ENCODE measurements at regions not wholly inside any gene's neighbourhood (a gene's known extent, or its start where the extent isn't known, plus 50 kb on each side); places are given as distances from the start of the nearest gene placed in this dataset.

DNA sequence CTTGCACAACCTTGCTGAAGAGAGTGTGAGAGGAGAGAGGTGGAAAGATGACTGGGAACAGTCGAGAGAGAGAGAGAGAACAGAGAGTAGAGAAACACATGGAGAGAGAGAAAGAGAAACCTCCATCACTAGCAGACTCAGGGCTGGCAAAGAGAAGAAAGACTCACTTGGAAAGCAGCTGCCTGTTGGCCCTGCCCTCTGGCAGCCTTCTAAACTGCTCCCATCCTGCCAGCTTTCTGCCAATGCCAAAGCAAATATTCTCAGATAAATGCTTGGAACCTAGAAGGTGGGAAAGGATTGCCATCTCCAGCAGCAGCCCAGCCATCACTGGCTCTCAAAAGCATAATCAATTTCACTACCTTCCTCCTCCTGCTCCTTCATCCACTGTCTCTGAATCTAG, 107.9 kb upstream of the WSCD2 start:
- intact Hi-C loops (cut with micrococcal nuclease): no loop called here
- Histone ChIP-seq H3K9ac (ENCODE audit: insufficient read depth in 1 of 2, low read depth in 2 of 2, low read length in 2 of 2) (no peak overlapping the region), H3K27me3 (ENCODE audit: control insufficient read depth in 2 of 2, insufficient read depth in 2 of 2, low read length in 2 of 2) (peaks cover 0 to 4% of the 10 kb centered on the region in 2 experiments; a peak in 1 of 5 replicates), H3K9me3 (replicated peaks; ENCODE audit: control insufficient read depth, insufficient read depth, low read depth, low read length) (no peaks in the 10 kb centered on the region), H3K36me3 (ENCODE audit: control insufficient read depth, insufficient read depth, low read length) (no peaks in the 10 kb centered on the region), H3K4me3 (no peak overlapping the region), H3K9me1 (ENCODE audit: control insufficient read depth, insufficient read depth, low read length) (peaks cover 2% of the 10 kb centered on the region), H2AFZ (ENCODE audit: low read depth, low read length) (no peak overlapping the region), H3K27ac (ENCODE audit: extremely low read depth, low read depth, low read length) (no peak overlapping the region), H3K4me1 (replicated peaks in 1 of 2; ENCODE audit: control insufficient read depth in 2 of 2, insufficient read depth in 2 of 2, low read length in 2 of 2) (no peaks in the 10 kb centered on the region), H3K4me2 (ENCODE audit: insufficient read depth, low read length) (no peak overlapping the region), H3K79me2 (ENCODE audit: control insufficient read depth, insufficient read depth, low read length) (no peaks in the 10 kb centered on the region), H4K20me1 (replicated peaks; ENCODE audit: control insufficient read depth, insufficient read depth, low read length) (no peaks in the 10 kb centered on the region)
- POLR2A ChIA-PET: no interaction called here
- no TSS peak for BruUV-seq (replicated peaks)
- no peak for TF ChIP-seq CBFA2T3 (IDR thresholded peaks at IDR 0.05)
- TF ChIP-seq CREBBP (IDR thresholded peaks at IDR 0.05; ENCODE audit: low read depth, low read length): no peak
- TF ChIP-seq HMG20A (CRISPR knock-in tag; conservative IDR thresholded peaks at IDR 0.05): no peak
- no peak for TF ChIP-seq RBM39 (optimal IDR thresholded peaks at IDR 0.05; ENCODE audit: low read depth, low read length)
- TF ChIP-seq, protein P1, sequence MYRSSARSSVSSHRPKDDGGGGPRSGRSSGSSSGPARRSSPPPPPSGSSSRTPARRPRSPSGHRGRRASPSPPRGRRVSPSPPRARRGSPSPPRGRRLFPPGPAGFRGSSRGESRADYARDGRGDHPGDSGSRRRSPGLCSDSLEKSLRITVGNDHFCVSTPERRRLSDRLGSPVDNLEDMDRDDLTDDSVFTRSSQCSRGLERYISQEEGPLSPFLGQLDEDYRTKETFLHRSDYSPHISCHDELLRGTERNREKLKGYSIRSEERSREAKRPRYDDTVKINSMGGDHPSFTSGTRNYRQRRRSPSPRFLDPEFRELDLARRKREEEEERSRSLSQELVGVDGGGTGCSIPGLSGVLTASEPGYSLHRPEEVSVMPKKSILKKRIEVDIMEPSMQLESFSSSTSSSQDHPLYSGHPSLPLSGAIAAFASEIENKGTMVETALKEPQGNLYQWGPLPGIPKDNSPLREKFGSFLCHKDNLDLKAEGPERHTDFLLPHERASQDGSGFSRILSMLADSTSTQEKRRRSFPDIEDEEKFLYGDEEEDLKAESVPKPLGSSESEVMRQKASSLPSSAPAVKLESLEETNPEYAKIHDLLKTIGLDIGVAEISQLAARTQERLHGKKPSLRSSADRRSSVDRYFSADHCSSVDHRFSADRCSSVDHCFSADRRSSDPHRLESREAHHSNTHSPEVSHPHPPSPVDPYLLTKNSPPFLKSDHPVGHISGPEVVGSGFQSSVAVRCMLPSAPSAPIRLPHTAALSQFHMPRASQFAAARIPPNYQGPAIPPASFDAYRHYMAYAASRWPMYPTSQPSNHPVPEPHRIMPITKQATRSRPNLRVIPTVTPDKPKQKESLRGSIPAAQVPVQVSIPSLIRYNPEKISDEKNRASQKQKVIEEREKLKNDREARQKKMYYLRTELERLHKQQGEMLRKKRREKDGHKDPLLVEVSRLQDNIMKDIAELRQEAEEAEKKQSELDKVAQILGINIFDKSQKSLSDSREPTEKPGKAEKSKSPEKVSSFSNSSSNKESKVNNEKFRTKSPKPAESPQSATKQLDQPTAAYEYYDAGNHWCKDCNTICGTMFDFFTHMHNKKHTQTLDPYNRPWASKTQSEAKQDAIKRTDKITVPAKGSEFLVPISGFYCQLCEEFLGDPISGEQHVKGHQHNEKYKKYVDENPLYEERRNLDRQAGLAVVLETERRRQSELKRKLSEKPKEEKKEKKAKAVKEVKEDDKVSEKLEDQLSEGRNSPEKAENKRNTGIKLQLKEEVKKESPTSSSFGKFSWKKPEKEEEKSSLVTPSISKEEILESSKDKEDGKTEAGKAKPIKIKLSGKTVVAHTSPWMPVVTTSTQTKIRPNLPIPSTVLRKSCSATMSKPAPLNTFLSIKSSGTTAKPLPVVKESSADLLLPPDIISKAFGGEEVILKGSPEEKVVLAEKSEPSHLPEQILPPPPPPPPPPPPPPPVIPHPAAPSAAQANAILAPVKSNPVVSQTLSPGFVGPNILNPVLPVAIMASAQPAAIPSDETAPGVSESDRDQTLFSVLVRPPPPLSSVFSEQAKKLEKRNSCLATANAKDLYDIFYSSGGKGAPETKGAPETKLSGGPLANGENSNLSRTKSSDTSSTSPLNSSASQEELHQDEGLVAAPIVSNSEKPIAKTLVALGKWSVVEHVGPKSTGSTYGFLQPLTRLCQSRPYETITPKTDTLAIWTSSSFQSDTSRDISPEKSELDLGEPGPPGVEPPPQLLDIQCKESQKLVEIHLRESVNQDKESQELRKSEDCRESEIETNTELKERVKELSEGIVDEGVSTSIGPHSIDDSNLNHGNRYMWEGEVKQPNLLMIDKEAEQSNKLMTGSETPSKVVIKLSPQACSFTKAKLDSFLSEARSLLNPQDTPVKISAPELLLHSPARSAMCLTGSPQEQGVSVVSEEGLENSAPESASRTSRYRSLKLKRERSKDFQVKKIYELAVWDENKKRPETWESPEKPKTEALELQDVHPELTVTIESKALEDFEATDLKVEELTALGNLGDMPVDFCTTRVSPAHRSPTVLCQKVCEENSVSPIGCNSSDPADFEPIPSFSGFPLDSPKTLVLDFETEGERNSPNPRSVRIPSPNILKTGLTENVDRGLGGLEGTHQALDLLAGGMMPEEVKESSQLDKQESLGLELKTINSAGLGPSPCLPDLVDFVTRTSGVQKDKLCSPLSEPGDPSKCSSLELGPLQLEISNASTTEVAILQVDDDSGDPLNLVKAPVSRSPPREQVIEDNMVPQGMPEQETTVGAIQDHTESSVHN (IDR thresholded peaks at IDR 0.05; ENCODE audit: borderline replicate concordance in 1 of 2, low read depth in 1 of 2): no peak
- no peak for TF ChIP-seq MTA2 (IDR thresholded peaks at IDR 0.05; ENCODE audit: low read depth)
- no peak for TF ChIP-seq MYNN (IDR thresholded peaks at IDR 0.05)
- TF ChIP-seq MYNN (CRISPR knock-in tag; IDR thresholded peaks at IDR 0.05): no peak
- no peak for TF ChIP-seq CBX8 (IDR thresholded peaks at IDR 0.05; ENCODE audit: borderline replicate concordance, extremely low read depth, low read depth, low read length, poor library complexity, severe bottlenecking)
- TF ChIP-seq MAFG (tag; conservative IDR thresholded peaks at IDR 0.05): no peak
- TF ChIP-seq TEAD2 (tag; IDR thresholded peaks at IDR 0.05): no peak
- no peak for TF ChIP-seq ZNF695 (CRISPR knock-in tag; IDR thresholded peaks at IDR 0.05)
- no peak for TF ChIP-seq JUND (IDR thresholded peaks at IDR 0.05; ENCODE audit: borderline replicate concordance, low read depth, low read length)
- TF ChIP-seq JUND (tag; IDR thresholded peaks at IDR 0.05; ENCODE audit: borderline replicate concordance, low read depth, low read length): no peak
- TF ChIP-seq RBM22 (IDR thresholded peaks at IDR 0.05; ENCODE audit: low read depth, low read length, poor library complexity, severe bottlenecking): no peak
- TF ChIP-seq, protein P2, sequence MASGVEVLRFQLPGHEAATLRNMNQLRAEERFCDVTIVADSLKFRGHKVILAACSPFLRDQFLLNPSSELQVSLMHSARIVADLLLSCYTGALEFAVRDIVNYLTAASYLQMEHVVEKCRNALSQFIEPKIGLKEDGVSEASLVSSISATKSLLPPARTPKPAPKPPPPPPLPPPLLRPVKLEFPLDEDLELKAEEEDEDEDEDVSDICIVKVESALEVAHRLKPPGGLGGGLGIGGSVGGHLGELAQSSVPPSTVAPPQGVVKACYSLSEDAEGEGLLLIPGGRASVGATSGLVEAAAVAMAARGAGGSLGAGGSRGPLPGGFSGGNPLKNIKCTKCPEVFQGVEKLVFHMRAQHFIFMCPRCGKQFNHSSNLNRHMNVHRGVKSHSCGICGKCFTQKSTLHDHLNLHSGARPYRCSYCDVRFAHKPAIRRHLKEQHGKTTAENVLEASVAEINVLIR (CRISPR knock-in tag; IDR thresholded peaks at IDR 0.05): no peak
- FAIRE-seq: no peak
- in situ Hi-C loops (cut with MboI): no loop called here
- ATAC-seq: no peak
- no peak for DNase-seq (ENCODE audit: extremely low read depth in 1 of 4, low spot score in 3 of 4)
- WGBS (ENCODE audit: insufficient coverage, low coverage, missing lambda C conversion rate): 0% methylated on average over 1 of the region's 1 CpG
- CTCF ChIA-PET (ENCODE audit: low intra/inter-chr PET ratio): no interaction called here

All from K562 (cell line).